ENCODE measurements at regions not wholly inside any gene's neighbourhood (a gene's known extent, or its start where the extent isn't known, plus 50 kb on each side); places are given as distances from the start of the nearest gene placed in this dataset.

- TF ChIP-seq GATA3 (IDR thresholded peaks at IDR 0.05; ENCODE audit: low read depth, low read length) (no peak), GATA2 (IDR thresholded peaks at IDR 0.05; ENCODE audit: low read depth, low read length) (no peak)
Observed at GRCh38 chr9:79395755-79396154, 176.0 kb upstream of the TLE4 start.

Measured in SH-SY5Y (cell line).